Right lung (tissue), 2 donors: ENCODE measurements at regions not wholly inside any gene's neighbourhood (a gene's known extent, or its start where the extent isn't known, plus 50 kb on each side); places are given as distances from the start of the nearest gene placed in this dataset.
"Not testable (repeated sequence)": the region's sequence is repeated elsewhere in the genome, so short reads cannot be mapped to it uniquely, and the experiment has no call there.

Experiments
- DNase-seq, 2 donors: peaks; one replicate each; pipeline ENCODE4 v3.0.0-alpha.2; 2013

GRCh38 chr5:25020454-25020853 lies 375.7 kb upstream of the CDH10 start:
- DNase-seq = no peak

GRCh38 chr5:25009063-25009462 lies 364.3 kb upstream of the CDH10 start:
- DNase-seq = no peak

GRCh38 chr5:25006734-25007133 lies 362.0 kb upstream of the CDH10 start:
- no peak for DNase-seq

GRCh38 chr5:25006237-25006636 lies 361.5 kb upstream of the CDH10 start:
- DNase-seq = no peak

- DNase-seq = no peak
Measured at GRCh38 chr5:25005431-25005830, 360.7 kb upstream of the CDH10 start.

- no peak for DNase-seq
Measured at GRCh38 chr5:25002371-25002770, 357.6 kb upstream of the CDH10 start.

- no peak for DNase-seq
Measured at GRCh38 chr5:24999732-25000131, 355.0 kb upstream of the CDH10 start.

GRCh38 chr5:24998641-24999040 lies 353.9 kb upstream of the CDH10 start:
- DNase-seq = no peak

- DNase-seq = no peak
Measured at GRCh38 chr5:24986326-24986725, 341.5 kb upstream of the CDH10 start.

- DNase-seq = not testable (repeated sequence)
Measured at GRCh38 chr5:24978552-24978951, 333.8 kb upstream of the CDH10 start.

- DNase-seq = no peak
Measured at GRCh38 chr5:24963611-24964010, 318.8 kb upstream of the CDH10 start.

GRCh38 chr5:24923400-24923799 lies 278.6 kb upstream of the CDH10 start:
- no peak for DNase-seq

GRCh38 chr5:24918676-24919075 lies 273.9 kb upstream of the CDH10 start:
- DNase-seq = no peak

GRCh38 chr5:24916863-24917262 lies 272.1 kb upstream of the CDH10 start:
- no peak for DNase-seq

- DNase-seq = no peak
Measured at GRCh38 chr5:24909210-24909609, 264.4 kb upstream of the CDH10 start.

- no peak for DNase-seq
Measured at GRCh38 chr5:24906689-24907088, 261.9 kb upstream of the CDH10 start.

- DNase-seq = no peak
Measured at GRCh38 chr5:24904981-24905517, 260.3 kb upstream of the CDH10 start.

- DNase-seq = no peak
Measured at GRCh38 chr5:24899180-24899579, 254.4 kb upstream of the CDH10 start.

GRCh38 chr5:24864244-24864643 lies 219.5 kb upstream of the CDH10 start:
- no peak for DNase-seq

GRCh38 chr5:24862117-24862516 lies 217.3 kb upstream of the CDH10 start:
- DNase-seq = no peak

GRCh38 chr5:24855485-24855884 lies 210.7 kb upstream of the CDH10 start:
- no peak for DNase-seq

- DNase-seq = no peak
Measured at GRCh38 chr5:24854850-24855249, 210.1 kb upstream of the CDH10 start.

- DNase-seq = no peak
Measured at GRCh38 chr5:24854350-24854749, 209.6 kb upstream of the CDH10 start.

GRCh38 chr5:24850926-24851486 lies 206.2 kb upstream of the CDH10 start:
- DNase-seq = no peak
